SK-N-SH (cell line): ENCODE measurements at regions not wholly inside any gene's neighbourhood (a gene's known extent, or its start where the extent isn't known, plus 50 kb on each side); places are given as distances from the start of the nearest gene placed in this dataset.

Experiments used
- CTCF ChIA-PET: fragments of 300-600, 350-600 bp; formaldehyde crosslinking; extraction: SDS; loops from one replicate; lab custom pipeline; 2021; lab: Yijun Ruan, JAX
- POLR2A ChIA-PET: fragments of 350-600 bp; sonication (Branson Sonifier 250); formaldehyde crosslinking; extraction: SDS; loops from one replicate; lab custom pipeline; 2020; ENCODE audit warnings: antibody characterized with exemption, inconsistent platforms; lab: Yijun Ruan, JAX
- DNase-seq: peaks from one replicate; pipeline ENCODE4 v3.0.0; 2012
- H2AFZ ChIP-seq: fragments of 200-600 bp; sonication (generic); 2 replicates; pipeline ENCODE4 v1.8.1; 2016; ENCODE audit warnings: antibody characterized with exemption, mild to moderate bottlenecking, low read depth
- H3F3A ChIP-seq: fragments of 200-600 bp; sonication (generic); replicated peaks from 2 replicates; pipeline ENCODE3; 2016; ENCODE audit warnings: antibody characterized with exemption, mild to moderate bottlenecking; ENCODE audit not compliant: insufficient read depth
- H3K27ac ChIP-seq, 2 experiments: fragments of 200-500 bp in 1 of 2; fragments of 200-600 bp in 1 of 2; sonication (Bioruptor generic) in 1 of 2; sonication (generic), shearing (Covaris generic) in 1 of 2; 2 replicates each; pipeline versions ENCODE4 v1.5.1 to v1.6.1; 2014 to 2016; ENCODE audit warnings: low read depth in 2 of 2, inconsistent platforms in 1 of 2, low read length in 1 of 2, mild to moderate bottlenecking in 1 of 2, mixed read lengths in 1 of 2
- H3K27me3 ChIP-seq: fragments of 200-600 bp; sonication (generic), shearing (Covaris generic); 2 replicates; pipeline ENCODE4 v1.6.1; 2016; ENCODE audit warnings: mixed run types; ENCODE audit not compliant: insufficient read depth
- H3K36me3 ChIP-seq, 2 experiments: fragments of 200-500 bp in 1 of 2; fragments of 200-600 bp in 1 of 2; sonication (Bioruptor generic) in 1 of 2; sonication (generic) in 1 of 2; replicated peaks in 1 of 2; 2 replicates each; pipeline versions ENCODE3 to v1.5.1; 2014 to 2016; ENCODE audit warnings: low read length in 1 of 2, mild to moderate bottlenecking in 1 of 2; ENCODE audit not compliant: insufficient read depth in 2 of 2, control insufficient read depth in 1 of 2
- H3K4me1 ChIP-seq, 2 experiments: fragments of 200-500 bp in 1 of 2; fragments of 200-600 bp in 1 of 2; sonication (Bioruptor generic) in 1 of 2; sonication (generic), shearing (Covaris generic) in 1 of 2; 2 replicates each; pipeline versions ENCODE4 v1.5.1 to v1.6.1; 2014 to 2016; ENCODE audit warnings: low read depth in 1 of 2, low read length in 1 of 2, mixed run types in 1 of 2; ENCODE audit not compliant: insufficient read depth in 2 of 2, control insufficient read depth in 1 of 2
- H3K4me2 ChIP-seq: fragments of 200-600 bp; sonication (generic), shearing (Covaris generic); 2 replicates; pipeline ENCODE4 v1.6.1; 2017; ENCODE audit warnings: mixed run types
- H3K4me3 ChIP-seq, 2 experiments: fragments of 200-500 bp in 1 of 2; fragments of 200-600 bp in 1 of 2; sonication (Bioruptor generic) in 1 of 2; sonication (generic), shearing (Covaris generic) in 1 of 2; 2 replicates each; pipeline versions ENCODE4 v1.5.1 to v1.8.1; 2014 to 2016; ENCODE audit warnings: low read depth in 2 of 2, inconsistent platforms in 1 of 2, low read length in 1 of 2, mild to moderate bottlenecking in 1 of 2, mixed read lengths in 1 of 2, moderate library complexity in 1 of 2
- H3K79me2 ChIP-seq: fragments of 200-600 bp; sonication (generic); 2 replicates; pipeline ENCODE4 v1.8.1; 2017; ENCODE audit warnings: mild to moderate bottlenecking; ENCODE audit not compliant: insufficient read depth
- H3K9ac ChIP-seq: fragments of 200-600 bp; sonication (generic); 2 replicates; pipeline ENCODE4 v1.6.1; 2017; ENCODE audit warnings: mixed run types
- H3K9me2 ChIP-seq: fragments of 200-600 bp; sonication (generic); 2 replicates; pipeline ENCODE4 v1.6.1; 2017; ENCODE audit warnings: mixed run types
- H3K9me3 ChIP-seq: fragments of 200-600 bp; sonication (generic); 2 replicates; pipeline ENCODE4 v1.6.1; 2017; ENCODE audit warnings: mixed run types, mild to moderate bottlenecking, moderate library complexity
- H4K20me1 ChIP-seq: fragments of 200-600 bp; sonication (generic); 2 replicates; pipeline ENCODE4 v1.6.1; 2017; ENCODE audit warnings: mild to moderate bottlenecking, mixed run types; ENCODE audit not compliant: insufficient read depth
- CHD2 ChIP-seq: fragments of 150-350 bp; IDR thresholded peaks from 2 replicates; pipeline ENCODE4 v1.6.1; 2018; ENCODE audit warnings: low read length; ENCODE audit not compliant: partially characterized antibody
- ELF1 ChIP-seq: IDR thresholded peaks from 2 replicates; pipeline ENCODE4 v1.4.0; 2012
- EP300 ChIP-seq, 2 experiments: IDR thresholded peaks; 2 replicates each; pipeline versions ENCODE4 v1.4.0 to v1.6.1; 2012; ENCODE audit warnings: borderline replicate concordance in 1 of 2, low read depth in 1 of 2, low read length in 1 of 2
- GATA2 ChIP-seq: sonication (generic); formaldehyde crosslinking; IDR thresholded peaks from 2 replicates; pipeline ENCODE4 v1.5.0; 2020; ENCODE audit warnings: mild to moderate bottlenecking, missing genetic modification reagents
- MEF2A ChIP-seq: IDR thresholded peaks from 2 replicates; pipeline ENCODE4 v1.4.0; 2012; ENCODE audit warnings: low read depth, borderline replicate concordance
- MXI1 ChIP-seq: IDR thresholded peaks from 2 replicates; pipeline ENCODE4 v1.6.1; 2012; ENCODE audit warnings: mild to moderate bottlenecking, low read depth, low read length, improper control_type of control experiment
- NFIC ChIP-seq: IDR thresholded peaks from 2 replicates; pipeline ENCODE4 v1.4.0; 2012; ENCODE audit warnings: borderline replicate concordance
- POLR2AphosphoS5 ChIP-seq: IDR thresholded peaks from 2 replicates; pipeline ENCODE4 v1.6.1; 2012; ENCODE audit warnings: low read depth, low read length
- RCOR1 ChIP-seq: fragments of 150-350 bp; IDR thresholded peaks from 2 replicates; pipeline ENCODE4 v1.6.1; 2017; ENCODE audit warnings: antibody characterized with exemption, low read length
- RFX5 ChIP-seq: IDR thresholded peaks from 2 replicates; pipeline ENCODE4 v1.6.1; 2012; ENCODE audit warnings: mild to moderate bottlenecking, improper control_type of control experiment, low read length
- RXRA ChIP-seq: IDR thresholded peaks from 2 replicates; pipeline ENCODE4 v1.4.0; 2012; ENCODE audit warnings: low read depth, mild to moderate bottlenecking, borderline replicate concordance
- SMC3 ChIP-seq: IDR thresholded peaks from 2 replicates; pipeline ENCODE4 v1.6.1; 2012; ENCODE audit warnings: low read depth, low read length, improper control_type of control experiment
- TAF1 ChIP-seq: IDR thresholded peaks from 2 replicates; pipeline ENCODE4 v1.6.1; 2012; ENCODE audit warnings: low read depth, mild to moderate bottlenecking, low read length, moderate library complexity, borderline replicate concordance
- TCF12 ChIP-seq: IDR thresholded peaks from 2 replicates; pipeline ENCODE4 v1.4.0; 2012
- YY1 ChIP-seq: IDR thresholded peaks from 2 replicates; pipeline ENCODE4 v1.4.0; 2012; ENCODE audit warnings: low read depth, mild to moderate bottlenecking
- WGBS: methylation state at CpG from one replicate; pipeline ENCODE4 v1.1.6; 2017; ENCODE audit warnings: low lambda C conversion rate; 5-methylcytosine and 5-hydroxymethylcytosine counted together
- TF ChIP-seq, protein P1 (sequence below): IDR thresholded peaks from 2 replicates; pipeline ENCODE4 v1.4.0; 2012; ENCODE audit warnings: low read depth, borderline replicate concordance
- TF ChIP-seq, protein P2 (sequence below): IDR thresholded peaks from 2 replicates; pipeline ENCODE4 v1.6.1; 2012; ENCODE audit warnings: mild to moderate bottlenecking, low read depth, low read length, moderate library complexity

DNA sequence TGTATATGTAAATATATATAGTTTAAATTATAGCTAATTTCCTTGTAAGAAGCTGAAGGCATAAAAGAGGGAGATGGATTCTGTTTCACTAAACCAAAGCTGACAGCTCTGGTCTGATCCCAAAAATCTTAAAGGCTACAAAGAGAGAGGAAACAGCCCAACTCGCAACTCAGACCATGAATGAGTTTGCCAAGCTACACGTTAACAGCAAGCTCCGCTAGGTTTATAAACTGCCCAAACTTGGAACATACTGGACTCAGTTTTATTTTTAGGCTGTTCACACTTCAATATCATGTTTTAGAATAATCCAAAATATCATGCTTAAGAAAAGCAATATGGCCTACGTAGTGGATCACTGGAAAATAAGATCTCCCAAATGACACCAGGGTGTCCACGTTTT, 318.3 kb upstream of the RPS23 start:
- no peaks in the 10 kb centered on the region for H3K27me3 ChIP-seq
- no peaks in the 10 kb centered on the region for H3K9me3 ChIP-seq
- TF ChIP-seq, protein P1, sequence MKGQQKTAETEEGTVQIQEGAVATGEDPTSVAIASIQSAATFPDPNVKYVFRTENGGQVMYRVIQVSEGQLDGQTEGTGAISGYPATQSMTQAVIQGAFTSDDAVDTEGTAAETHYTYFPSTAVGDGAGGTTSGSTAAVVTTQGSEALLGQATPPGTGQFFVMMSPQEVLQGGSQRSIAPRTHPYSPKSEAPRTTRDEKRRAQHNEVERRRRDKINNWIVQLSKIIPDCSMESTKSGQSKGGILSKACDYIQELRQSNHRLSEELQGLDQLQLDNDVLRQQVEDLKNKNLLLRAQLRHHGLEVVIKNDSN, result no peak
- TF ChIP-seq MXI1 (no peak), RXRA (no peak), MEF2A (no peak), RFX5 (no peak), NFIC (no peak), TCF12 (no peak), EP300 (IDR thresholded peaks at IDR 0.05; ENCODE audit: borderline replicate concordance in 1 of 2, low read depth in 1 of 2, low read length in 1 of 2) (no peak), RCOR1 (no peak), YY1 (no peak), SMC3 (no peak), CHD2 (no peak), POLR2AphosphoS5 (no peak), GATA2 (CRISPR knock-in tag) (no peak), TAF1 (no peak), ELF1 (no peak)
- TF ChIP-seq, protein P2, sequence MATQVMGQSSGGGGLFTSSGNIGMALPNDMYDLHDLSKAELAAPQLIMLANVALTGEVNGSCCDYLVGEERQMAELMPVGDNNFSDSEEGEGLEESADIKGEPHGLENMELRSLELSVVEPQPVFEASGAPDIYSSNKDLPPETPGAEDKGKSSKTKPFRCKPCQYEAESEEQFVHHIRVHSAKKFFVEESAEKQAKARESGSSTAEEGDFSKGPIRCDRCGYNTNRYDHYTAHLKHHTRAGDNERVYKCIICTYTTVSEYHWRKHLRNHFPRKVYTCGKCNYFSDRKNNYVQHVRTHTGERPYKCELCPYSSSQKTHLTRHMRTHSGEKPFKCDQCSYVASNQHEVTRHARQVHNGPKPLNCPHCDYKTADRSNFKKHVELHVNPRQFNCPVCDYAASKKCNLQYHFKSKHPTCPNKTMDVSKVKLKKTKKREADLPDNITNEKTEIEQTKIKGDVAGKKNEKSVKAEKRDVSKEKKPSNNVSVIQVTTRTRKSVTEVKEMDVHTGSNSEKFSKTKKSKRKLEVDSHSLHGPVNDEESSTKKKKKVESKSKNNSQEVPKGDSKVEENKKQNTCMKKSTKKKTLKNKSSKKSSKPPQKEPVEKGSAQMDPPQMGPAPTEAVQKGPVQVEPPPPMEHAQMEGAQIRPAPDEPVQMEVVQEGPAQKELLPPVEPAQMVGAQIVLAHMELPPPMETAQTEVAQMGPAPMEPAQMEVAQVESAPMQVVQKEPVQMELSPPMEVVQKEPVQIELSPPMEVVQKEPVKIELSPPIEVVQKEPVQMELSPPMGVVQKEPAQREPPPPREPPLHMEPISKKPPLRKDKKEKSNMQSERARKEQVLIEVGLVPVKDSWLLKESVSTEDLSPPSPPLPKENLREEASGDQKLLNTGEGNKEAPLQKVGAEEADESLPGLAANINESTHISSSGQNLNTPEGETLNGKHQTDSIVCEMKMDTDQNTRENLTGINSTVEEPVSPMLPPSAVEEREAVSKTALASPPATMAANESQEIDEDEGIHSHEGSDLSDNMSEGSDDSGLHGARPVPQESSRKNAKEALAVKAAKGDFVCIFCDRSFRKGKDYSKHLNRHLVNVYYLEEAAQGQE, result no peak
- CTCF ChIA-PET, result interaction anchor here (1.3 kb wide), 1 partner anchor 12 kb away, joined by 4 read pairs; no protein-coding TSS in a partner anchor
- no peak overlapping the region for H3K27ac ChIP-seq
- H3K4me1 ChIP-seq, result peaks cover 0 to 3% of the 10 kb centered on the region in 2 experiments; a peak in 2 of 4 replicates
- H3K9ac ChIP-seq, result no peak overlapping the region
- POLR2A ChIA-PET, result no interaction called here
- H3K36me3 ChIP-seq, result no peaks in the 10 kb centered on the region
- no peak overlapping the region for H2AFZ ChIP-seq
- H3K9me2 ChIP-seq, result no peaks in the 10 kb centered on the region
- peaks cover 3% of the 10 kb centered on the region for H3F3A ChIP-seq
- no peak overlapping the region for H3K4me3 ChIP-seq
- WGBS, result 83% methylated on average over 5 of the region's 5 CpGs
- H4K20me1 ChIP-seq, result no peaks in the 10 kb centered on the region
- DNase-seq, result no peak
- H3K79me2 ChIP-seq, result no peaks in the 10 kb centered on the region
- H3K4me2 ChIP-seq, result no peak overlapping the region
